Activated CD4-positive, alpha-beta T cell treated with anti-CD3 and anti-CD28 coated beads, Interleukin-2, amount 50 U/mL, for 48 hours (primary cell): ENCODE measurements at regions not wholly inside any gene's neighbourhood (a gene's known extent, or its start where the extent isn't known, plus 50 kb on each side); places are given as distances from the start of the nearest gene placed in this dataset.

ENCODE experiments used
- DNase-seq, 2 experiments: peaks; one replicate each; pipeline ENCODE4 v3.0.0-alpha.2; 2020

DNA sequence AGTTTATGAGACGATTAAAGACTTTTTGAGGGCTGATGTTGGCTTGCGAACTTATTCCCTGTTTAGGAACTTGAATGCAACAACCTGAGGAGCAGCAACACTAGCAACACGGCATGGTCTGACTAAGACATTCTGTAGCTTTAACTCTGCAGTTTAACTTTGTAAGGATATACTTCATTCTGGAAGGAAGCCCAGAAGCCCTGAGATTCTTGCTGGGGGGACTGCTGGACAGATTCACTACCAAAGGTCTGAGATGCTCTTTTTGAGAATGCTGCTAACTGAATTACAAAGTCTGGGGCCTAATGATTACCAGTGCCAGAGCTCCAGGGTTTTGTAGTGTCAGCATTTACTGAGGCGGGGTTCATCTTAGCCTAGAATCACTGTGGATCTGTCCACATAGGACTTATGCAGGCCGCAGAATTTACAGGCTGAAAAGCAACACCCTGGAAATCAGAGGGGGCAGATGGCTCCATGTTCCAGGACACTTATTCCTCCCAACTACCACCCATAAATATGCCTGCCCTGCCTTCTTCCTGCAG, 537.1 kb upstream of the CDH18 start:
- no peak for DNase-seq

DNA sequence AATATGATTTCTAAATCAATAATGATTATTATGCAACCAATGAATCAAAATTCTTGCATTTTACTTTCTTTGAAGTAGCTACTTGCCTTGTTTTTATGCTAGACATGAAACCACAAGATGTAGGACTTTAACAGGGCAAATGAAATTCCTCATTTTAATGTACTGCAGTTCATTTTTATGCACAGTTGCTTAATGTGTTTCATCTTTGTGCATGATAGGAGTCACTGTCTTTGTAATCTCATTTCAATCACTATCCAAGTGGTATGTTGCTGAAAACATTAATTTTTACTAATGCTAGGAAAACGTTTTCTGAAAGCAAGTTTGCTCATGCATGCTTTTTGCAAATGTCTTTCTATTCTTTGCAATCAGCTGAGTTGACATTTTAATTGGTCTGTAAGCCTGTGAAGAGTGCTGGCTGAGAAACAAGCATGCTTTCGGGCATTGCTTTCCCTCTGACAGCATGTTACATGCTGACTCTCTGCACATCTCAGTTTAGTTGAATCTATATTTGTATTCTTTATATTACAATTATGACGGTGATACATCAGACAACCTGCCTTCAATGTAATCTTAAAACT, 535.0 kb upstream of the CDH18 start:
- no peak for DNase-seq

DNA sequence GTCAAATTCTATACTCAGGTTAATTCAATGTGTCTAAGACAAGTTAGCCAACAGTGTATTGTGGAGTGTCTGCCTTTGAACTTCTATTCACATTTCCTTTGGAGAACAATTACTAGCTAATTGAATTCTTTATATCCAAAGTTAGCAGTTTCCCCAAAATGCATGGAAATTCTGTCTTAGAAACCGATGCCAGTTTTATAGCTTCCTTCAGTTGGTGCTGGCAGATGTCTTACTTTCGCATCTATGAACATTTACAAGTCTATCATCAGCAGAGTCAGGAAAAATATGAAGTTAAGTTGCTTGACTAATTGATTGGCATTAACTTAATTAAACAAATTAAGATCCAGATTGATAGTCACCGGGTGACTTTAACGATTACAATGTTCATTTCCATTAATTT, 527.6 kb upstream of the CDH18 start:
- DNase-seq: no peak

DNA sequence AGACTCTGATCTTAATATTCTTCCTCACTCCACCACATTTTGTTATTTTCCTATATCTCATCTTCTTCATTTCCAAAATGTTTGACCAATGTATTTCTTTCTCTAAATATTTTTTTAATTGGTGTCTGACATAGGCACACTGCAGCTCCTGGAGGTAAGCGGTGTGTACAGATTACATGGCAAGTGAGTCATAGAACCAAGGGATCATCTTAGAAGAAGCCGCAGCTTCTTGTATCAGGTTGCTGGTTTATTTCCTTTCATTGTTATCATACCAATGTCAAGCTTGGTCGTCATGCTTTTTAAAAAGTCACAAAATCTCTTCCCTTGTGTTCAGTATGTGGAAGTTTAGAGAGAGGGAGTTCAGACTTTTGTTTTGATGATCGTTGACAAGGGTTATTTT, 526.1 kb upstream of the CDH18 start:
- DNase-seq: no peak

DNA sequence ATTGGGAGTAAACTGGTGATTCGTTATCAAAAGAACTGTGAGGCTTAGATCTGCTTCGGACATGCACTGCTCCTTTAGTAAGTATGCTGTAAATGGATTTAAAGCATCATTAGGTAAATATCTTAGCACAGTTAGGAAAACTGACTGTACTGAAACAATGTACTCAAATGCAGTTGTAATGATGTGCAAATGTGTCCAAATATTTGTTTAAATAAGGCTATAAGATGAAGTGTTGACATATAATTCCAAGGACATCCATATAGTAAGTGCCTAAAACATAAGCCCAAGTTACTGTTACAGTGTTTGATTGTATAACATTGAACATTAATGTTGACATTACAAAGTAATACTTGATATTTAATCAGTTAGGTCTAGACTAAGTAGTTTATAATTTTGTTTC, 512.5 kb upstream of the CDH18 start:
- DNase-seq: no peak

DNA sequence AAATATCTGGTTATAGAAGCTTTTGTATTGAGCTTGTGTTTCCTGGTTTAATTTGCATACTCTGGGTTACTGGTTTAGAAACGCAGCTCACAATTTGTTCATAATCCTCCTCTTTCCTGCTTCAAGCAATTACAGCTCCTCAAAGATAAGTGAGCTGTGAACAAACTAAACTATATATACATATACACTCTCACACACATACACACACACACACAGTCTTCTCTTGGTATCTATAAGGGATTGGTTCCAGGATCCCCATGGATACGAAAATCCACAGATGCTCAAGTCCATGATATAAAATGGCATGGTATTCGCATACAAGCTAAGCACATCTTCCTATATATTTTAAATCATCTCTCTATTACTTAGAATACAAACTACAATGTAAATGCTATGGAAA, 510.9 kb upstream of the CDH18 start:
- DNase-seq: no peak

DNA sequence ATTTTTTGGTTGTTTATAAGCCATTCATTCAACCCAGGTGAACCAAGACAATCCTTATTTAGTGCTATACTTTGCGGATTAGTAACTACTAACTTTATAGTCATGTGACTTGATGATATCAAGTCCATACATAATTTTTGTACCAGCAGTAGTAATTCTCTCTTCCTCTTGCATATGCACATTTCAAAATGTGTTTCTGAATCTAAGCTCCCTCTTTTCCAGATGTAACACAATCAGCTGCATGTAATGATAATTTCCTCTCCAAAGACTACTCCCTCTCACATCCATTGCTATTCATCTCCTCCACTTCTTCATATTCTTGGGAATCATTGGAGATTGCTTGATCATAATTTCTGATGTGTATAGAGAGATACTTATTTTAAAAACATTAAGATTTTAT, 510.1 kb upstream of the CDH18 start:
- DNase-seq: no peak

DNA sequence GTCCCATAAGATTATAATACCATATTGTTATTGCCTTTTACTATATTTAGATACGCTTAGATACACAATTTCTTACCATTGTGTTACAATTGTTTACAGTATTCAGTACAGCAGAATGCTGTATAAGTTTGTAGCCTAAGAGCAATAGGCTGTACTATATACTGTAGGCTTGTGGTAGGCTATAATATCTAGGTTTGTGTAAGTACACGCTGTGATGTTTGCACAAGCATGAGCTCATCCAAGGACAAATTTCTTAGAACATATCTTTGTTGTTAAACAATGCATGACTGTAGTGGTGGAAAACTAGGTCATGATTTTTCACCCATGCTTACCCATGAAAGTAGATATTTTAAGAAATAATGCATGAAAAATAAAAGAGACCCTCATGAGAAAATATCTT, 509.4 kb upstream of the CDH18 start:
- no peak for DNase-seq

DNA sequence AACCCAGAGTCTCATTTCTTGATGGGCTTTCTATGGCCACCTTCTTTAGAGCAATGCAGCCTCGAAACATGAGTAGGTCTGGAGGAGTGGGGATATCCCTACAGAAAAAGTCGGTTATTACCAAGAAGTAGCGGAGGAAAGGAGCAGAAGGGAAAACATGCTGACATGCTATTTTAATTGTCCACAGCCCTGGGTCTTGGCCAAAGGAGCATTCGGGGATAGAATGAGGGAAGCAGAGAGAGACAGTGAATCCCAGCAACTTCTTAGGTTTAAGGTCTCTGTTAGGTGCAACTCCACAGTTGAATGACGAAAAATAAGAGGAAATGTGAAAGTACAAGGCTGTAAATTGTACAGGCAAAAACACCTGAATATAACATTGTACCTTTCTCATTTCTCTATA, 506.7 kb upstream of the CDH18 start:
- DNase-seq: no peak

DNA sequence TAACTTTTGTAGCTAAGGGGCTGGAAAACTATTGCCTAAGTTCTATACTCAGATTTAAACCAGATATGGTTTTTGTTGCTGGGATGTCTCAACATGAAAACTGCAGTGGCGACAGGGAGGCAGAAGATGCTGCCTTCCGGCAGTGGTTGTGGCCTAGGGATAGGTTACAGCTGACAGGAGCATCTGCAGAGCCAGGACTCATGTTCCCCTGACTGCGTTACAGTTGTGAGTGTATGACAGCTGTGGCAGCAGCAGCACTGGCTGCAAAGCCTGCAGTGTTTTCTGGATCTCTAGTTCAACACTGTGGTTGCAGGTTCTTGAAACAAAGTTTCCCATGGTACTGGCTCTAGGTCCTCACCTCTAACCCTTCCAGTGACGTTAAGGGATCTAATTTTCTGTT, 498.8 kb upstream of the CDH18 start:
- no peak for DNase-seq

DNA sequence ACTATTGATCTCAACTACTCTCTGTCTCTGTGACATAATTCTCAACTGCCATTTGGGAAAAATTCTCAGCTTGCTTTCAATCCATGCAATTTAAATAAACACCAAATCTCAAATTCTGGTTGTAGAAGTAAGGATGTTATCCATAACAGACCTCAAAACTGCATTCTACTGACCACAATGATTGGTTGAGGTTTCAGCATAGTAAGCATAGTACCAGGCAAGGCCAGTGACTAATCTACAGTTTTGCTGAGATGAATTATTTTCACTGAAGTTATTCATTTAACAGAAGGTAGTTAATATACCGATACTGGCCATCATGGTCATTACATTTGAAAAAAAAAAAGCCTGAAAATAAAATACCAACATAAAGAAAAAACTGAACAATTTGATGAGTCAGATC, 488.0 kb upstream of the CDH18 start:
- DNase-seq: no peak

DNA sequence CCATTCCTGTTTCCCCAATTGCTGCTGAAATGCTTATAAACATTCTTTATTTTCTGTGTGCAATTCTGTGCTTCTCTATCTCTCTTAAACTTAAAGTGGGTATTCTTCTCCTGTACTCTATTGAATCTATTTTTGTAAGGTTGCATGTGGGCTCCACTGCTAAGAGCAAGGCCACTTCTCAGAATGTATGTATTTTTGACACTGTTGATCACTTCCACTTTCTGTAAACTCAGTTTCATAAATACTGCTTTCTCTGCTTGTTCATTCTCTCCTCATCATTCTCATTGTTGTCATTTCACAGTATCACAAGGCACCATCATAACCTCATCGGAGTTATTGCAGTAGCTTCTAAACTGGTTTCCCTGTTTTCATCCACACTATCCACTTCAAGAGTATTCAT, 483.0 kb upstream of the CDH18 start:
- no peak for DNase-seq

DNA sequence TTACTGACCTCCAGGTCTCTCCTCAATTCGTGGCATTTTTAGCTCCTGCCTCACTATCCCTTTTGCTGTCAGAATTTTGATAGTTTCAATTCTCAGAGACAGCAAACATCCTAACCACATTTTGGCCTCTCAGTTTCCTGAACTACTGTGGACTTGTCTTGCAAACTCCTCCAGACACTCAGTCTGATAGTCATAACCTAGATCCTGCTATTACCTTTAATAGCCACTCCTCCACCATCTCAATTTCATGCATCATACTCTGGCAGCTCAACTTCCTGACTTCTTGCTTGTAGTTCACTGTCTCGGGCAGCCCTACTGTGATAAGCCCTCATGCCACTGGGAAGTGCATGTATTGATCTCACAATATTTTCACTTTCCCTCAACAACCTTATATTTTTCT, 481.8 kb upstream of the CDH18 start:
- no peak for DNase-seq

DNA sequence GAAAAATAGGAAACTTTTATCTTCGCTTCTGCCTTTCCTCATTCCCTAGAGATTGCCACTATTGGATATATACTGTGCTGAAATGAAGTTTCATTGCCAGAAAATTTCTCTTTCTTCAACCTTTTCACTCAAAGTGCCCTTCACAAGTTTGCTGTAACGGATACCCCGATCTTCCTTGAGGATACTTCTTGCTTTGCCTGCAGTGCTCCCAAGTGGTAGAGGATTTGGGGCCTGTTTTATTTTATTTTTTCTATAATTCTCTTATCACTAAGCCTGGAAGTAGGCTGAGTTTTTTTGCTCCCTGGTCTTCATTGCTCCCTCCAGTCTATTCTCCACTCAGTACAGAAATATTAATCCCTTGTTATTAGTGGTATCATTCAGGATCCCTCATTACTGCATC, 481.4 kb upstream of the CDH18 start:
- DNase-seq: no peak

DNA sequence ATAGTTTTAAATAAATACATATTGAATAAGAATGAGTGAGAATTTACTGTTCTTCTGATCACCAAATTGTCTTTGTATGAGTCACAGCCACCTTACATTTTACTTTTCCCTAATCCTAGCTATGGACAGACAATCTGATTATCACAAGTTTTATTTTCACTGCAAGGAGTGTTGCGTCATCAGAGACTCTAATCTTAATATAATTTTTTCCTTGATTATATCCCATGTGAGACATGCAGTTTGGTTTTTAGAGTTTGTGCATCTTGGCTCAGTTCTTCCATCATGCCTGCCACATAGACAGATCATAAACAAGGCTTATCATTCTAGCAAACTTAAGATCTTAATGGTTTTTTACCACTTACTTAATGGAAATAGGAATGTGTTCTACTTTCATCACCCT, 478.5 kb upstream of the CDH18 start:
- no peak for DNase-seq

DNA sequence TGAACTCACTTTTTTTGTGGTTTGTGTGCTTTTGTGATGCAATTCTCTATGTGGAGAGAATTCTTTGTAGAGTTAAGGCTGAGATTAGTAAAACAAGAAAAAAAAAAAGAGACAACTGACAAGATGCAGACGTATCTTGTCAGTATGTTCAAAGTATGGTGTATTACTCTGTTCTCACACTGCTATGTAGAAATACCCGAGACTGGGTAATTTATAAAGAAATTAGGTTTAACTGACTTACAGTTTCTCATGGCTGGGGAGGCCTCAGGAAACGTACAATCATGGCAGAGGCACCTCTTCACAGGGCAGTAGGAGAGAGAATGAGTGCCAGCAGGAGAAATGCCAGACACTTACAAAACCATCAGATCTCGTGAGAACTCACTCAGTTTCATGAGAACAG, 475.2 kb upstream of the CDH18 start:
- no peak for DNase-seq

DNA sequence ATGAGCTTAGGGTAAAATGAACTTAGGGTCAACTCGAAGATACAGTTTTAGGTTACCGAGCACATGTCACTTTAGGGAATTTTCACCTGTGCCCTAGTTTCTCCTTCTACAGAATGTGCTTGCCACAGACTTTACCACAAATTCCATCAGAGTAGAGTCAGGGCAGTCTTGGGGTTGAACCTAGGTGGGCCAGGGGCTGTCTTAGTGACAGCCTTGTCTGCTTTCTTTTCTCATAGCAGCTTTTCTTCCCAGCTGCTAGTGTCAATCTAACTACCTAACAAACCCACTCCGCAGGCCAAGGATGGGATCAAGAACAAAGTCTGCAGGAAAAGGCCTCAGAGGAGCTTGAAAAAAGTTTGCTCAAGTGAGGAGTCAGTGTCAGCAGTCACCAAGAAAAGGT, 458.1 kb upstream of the CDH18 start:
- DNase-seq: no peak

DNA sequence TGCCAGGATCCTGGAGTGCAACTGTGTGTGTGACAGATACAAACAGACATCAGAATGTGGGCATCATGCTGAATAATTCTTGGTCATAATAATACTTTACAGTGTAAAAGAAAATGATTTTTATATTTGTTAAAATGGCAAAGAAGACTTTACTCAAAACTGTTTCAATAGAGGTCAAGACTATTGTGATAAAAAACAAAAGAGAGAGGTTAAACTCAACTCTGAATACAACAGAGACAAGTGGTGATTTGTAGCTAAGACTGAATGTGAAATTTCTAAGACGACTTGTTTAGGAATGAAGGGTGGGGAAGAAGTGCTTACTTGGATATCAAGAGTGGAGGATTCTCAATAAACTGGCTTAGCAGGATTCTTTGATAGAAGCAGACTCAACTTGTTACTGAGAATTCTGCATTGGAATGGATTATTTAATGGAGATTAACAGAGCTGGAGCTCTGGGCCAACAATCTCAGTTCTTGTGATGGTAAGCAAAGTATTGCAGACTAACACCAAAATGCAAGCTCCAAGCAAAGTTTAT, 457.4 kb upstream of the CDH18 start:
- no peak for DNase-seq

DNA sequence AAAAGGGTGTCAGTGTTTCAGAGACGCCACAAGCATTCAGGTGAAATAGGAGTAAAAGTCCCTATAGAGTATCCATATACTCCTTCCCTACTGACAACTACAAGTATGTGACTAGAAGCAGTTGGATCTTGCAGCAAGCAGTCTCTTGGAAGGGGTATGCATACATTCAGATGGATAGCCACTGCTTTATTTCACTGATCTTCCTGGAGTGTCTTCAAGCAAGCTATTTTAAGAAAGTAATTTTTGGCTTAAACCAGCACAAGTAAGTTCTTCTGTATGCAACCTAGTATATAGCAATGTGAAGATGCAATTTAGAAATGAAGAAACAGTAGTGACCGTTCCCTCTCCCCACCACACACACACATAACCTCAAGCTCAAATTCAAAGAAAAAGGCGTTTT, 446.8 kb upstream of the CDH18 start:
- no peak for DNase-seq

DNA sequence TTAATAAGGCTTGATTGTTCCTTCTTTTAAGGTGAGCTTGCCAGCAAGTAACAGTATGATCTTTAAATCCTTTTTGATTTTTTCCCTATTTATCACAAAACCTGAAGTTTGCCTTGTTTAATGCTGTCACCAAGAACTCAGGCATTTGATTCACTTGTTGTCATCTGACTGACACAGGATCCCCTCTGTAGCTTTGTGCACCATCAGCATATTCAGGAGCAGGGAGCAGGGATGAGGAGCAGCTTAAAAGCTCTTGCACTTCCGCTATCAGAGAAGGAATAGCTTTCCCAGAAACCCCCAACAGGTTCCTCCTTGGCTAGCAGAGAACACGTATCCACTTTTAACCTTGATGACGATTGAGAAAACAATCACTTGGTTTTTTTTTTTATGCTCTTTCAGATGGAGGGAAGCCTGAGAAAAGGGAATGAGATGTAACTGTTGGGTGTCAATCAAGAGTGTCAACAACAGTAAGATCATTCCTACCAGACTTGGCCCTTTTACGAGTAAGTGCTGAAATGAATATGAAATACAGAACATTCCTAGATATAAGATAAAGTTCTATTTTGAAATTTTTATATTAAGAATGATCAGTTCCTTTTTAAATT, 433.1 kb upstream of the CDH18 start:
- no peak for DNase-seq
